Upper lobe of right lung (tissue), 1 donor: ENCODE measurements at regions not wholly inside any gene's neighbourhood (a gene's known extent, or its start where the extent isn't known, plus 50 kb on each side); places are given as distances from the start of the nearest gene placed in this dataset.
A peak's percentile ranks its signal among the peaks of the same experiment; 100 is the strongest.

Source experiments
- ATAC-seq: fragments of 200-7000 bp; cut with Tn5 transposase; one replicate; pipeline ENCODE4 v1.9.1; 2020; ENCODE audit warnings: mild to moderate bottlenecking, moderate library complexity
- DNase-seq: peaks from one replicate; pipeline ENCODE4 v3.0.0-alpha.2; 2020
- H3K27ac ChIP-seq: fragments of 200-600 bp; one replicate; pipeline ENCODE4 v1.8.0; 2022
- H3K27me3 ChIP-seq: fragments of 200-600 bp; one replicate; pipeline ENCODE4 v1.8.0; 2022; ENCODE audit warnings: mild to moderate bottlenecking
- H3K36me3 ChIP-seq: fragments of 200-600 bp; one replicate; pipeline ENCODE4 v1.8.0; 2022
- H3K4me1 ChIP-seq: fragments of 200-600 bp; one replicate; pipeline ENCODE4 v1.8.0; 2022
- H3K4me3 ChIP-seq: fragments of 200-600 bp; one replicate; pipeline ENCODE4 v1.8.0; 2022; ENCODE audit warnings: mild to moderate bottlenecking
- H3K9me3 ChIP-seq: fragments of 200-600 bp; one replicate; pipeline ENCODE4 v1.8.0; 2022
- intact Hi-C: fragments of 100-400 bp; cut with DNase I; formaldehyde crosslinking; loops from one replicate; pipeline ENCODE4 v1.11.0; 2022
- TF ChIP-seq, protein P1 (sequence below): fragments of 200-600 bp; IDR thresholded peaks from one replicate; pipeline ENCODE4 v1.8.0; 2022; ENCODE audit warnings: antibody characterized with exemption
- donor health status: DM: no; HTN: yes; CAD: no; lungs with severe emphysema.

- TF ChIP-seq, protein P1, sequence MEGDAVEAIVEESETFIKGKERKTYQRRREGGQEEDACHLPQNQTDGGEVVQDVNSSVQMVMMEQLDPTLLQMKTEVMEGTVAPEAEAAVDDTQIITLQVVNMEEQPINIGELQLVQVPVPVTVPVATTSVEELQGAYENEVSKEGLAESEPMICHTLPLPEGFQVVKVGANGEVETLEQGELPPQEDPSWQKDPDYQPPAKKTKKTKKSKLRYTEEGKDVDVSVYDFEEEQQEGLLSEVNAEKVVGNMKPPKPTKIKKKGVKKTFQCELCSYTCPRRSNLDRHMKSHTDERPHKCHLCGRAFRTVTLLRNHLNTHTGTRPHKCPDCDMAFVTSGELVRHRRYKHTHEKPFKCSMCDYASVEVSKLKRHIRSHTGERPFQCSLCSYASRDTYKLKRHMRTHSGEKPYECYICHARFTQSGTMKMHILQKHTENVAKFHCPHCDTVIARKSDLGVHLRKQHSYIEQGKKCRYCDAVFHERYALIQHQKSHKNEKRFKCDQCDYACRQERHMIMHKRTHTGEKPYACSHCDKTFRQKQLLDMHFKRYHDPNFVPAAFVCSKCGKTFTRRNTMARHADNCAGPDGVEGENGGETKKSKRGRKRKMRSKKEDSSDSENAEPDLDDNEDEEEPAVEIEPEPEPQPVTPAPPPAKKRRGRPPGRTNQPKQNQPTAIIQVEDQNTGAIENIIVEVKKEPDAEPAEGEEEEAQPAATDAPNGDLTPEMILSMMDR = no peak
Measured at GRCh38 chr20:58141971-58142842, 86.2 kb downstream of the ANKRD60 start.

GRCh38 chr20:58141496-58141895, 87.0 kb downstream of the ANKRD60 start:
- Histone ChIP-seq H3K36me3 (no peaks in the 10 kb centered on the region), H3K27me3 (peaks cover 5% of the 10 kb centered on the region), H3K9me3 (no peaks in the 10 kb centered on the region), H3K4me3 (no peak overlapping the region), H3K27ac (no peak overlapping the region), H3K4me1 (no peaks in the 10 kb centered on the region)
- peak; percentile 21 for DNase-seq
- intact Hi-C loops = no loop called here
- TF ChIP-seq, protein P1 = no peak
- ATAC-seq = no peak

More at GRCh38 chr20:58141971-58142842, 86.2 kb downstream of the ANKRD60 start:
- Histone ChIP-seq H3K4me1 (no peaks in the 10 kb centered on the region), H3K27ac (no peak overlapping the region), H3K4me3 (no peak overlapping the region), H3K27me3 (peaks cover 5% of the 10 kb centered on the region), H3K36me3 (no peaks in the 10 kb centered on the region), H3K9me3 (no peaks in the 10 kb centered on the region)
- no peak for ATAC-seq
- peak; percentile 50 for DNase-seq
- intact Hi-C loops = no loop called here

- H3K27ac ChIP-seq = no peak overlapping the region
- ATAC-seq = no peak
- peaks cover 5% of the 10 kb centered on the region for H3K27me3 ChIP-seq
- DNase-seq = no peak
- intact Hi-C loops = no loop called here
- H3K36me3 ChIP-seq = no peaks in the 10 kb centered on the region
- no peaks in the 10 kb centered on the region for H3K4me1 ChIP-seq
- no peak overlapping the region for H3K4me3 ChIP-seq
- TF ChIP-seq, protein P1 = no peak
- no peaks in the 10 kb centered on the region for H3K9me3 ChIP-seq
Measured at GRCh38 chr20:58140787-58141425, 87.5 kb downstream of the ANKRD60 start.

DNA sequence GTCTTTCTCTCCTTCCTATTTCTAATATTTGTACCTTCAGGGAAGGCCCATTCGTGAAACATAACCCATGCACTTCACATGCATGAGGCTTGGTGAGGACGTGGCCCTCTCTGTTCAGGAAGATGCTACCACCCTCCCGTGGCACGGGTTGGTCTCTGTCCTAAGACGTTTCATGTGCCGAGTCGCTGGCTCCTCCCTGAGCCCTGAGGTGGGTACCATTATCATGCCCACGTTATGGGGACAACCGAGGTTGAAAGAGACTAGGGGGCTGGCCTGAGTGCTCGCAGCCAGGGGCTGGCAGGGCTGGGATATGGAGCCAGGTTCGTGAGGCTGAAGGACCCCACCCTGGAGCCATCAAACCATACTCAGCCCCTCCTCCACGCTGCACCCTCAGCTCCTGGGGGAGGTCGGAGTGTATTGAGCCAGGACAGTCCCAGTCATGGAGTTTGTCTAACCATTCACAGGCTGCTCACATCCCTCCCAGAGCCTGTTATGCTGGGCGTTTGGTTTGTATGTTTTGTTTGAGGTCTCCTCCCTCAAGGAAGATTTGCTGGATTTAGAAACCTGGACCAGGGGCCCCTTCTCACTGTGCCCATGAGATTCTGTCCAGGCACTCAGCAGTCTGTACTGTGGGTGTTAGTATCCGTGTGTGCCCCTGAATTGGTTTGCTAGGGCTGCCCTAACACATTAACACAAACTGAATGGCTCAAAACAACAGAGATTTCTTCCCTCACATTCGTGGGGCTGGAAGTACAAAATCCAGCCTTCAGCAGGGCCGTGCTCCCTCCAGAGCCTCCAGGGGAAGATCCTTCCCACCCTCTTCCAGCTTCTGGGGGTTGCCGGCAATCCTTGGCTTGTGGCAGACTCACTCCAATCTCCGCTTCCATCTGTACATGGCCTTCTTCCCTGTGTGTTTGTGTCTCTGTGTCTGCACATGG, 88.3 kb downstream of the ANKRD60 start:
- Histone ChIP-seq H3K36me3 (no peaks in the 10 kb centered on the region), H3K27me3 (peaks cover 5% of the 10 kb centered on the region), H3K4me1 (no peaks in the 10 kb centered on the region), H3K4me3 (no peak overlapping the region), H3K27ac (no peak overlapping the region), H3K9me3 (no peaks in the 10 kb centered on the region)
- TF ChIP-seq, protein P1 = no peak
- DNase-seq (peak; percentile 51), ATAC-seq (no peak)
- intact Hi-C loops = no loop called here

DNA sequence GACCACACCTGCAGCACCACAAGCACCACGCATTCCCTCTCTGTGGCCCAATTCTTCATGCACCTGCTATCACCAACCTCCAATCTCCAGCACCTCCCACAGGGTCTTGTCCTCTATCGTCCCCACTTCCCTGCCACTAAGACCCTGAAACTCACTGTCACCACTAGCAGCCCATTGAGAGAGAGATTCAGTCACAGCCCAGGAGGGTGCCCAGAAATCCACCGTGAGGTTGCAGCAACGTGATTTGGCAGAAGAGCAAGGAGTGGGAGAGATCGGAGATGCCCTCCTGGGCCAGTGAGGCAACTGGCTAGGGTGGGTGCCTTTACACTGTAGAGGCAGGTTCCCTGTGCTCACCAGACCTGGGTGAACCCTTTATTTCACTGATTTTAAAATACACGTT, 90.1 kb downstream of the ANKRD60 start:
- TF ChIP-seq, protein P1 = no peak
- DNase-seq (peak; percentile 20), ATAC-seq (no peak)
- intact Hi-C loops = no loop called here
- no peak overlapping the region for H3K4me3 ChIP-seq
- H3K36me3 ChIP-seq = no peaks in the 10 kb centered on the region
- no peaks in the 10 kb centered on the region for H3K9me3 ChIP-seq
- no peaks in the 10 kb centered on the region for H3K4me1 ChIP-seq
- peaks cover 11% of the 10 kb centered on the region for H3K27me3 ChIP-seq
- H3K27ac ChIP-seq = no peak overlapping the region
